NCI-H2227 treated with DMSO at 0.1 percent for 48 hours (cell line): ENCODE measurements at regions not wholly inside any gene's neighbourhood (a gene's known extent, or its start where the extent isn't known, plus 50 kb on each side); places are given as distances from the start of the nearest gene placed in this dataset.
"Not testable (repeated sequence)": the region's sequence is repeated elsewhere in the genome, so short reads cannot be mapped to it uniquely, and the experiment has no call there.

Experiments used
- DNase-seq: peaks from one replicate; lab custom pipeline; 2025; lab: John Stamatoyannopoulos, UW

DNA sequence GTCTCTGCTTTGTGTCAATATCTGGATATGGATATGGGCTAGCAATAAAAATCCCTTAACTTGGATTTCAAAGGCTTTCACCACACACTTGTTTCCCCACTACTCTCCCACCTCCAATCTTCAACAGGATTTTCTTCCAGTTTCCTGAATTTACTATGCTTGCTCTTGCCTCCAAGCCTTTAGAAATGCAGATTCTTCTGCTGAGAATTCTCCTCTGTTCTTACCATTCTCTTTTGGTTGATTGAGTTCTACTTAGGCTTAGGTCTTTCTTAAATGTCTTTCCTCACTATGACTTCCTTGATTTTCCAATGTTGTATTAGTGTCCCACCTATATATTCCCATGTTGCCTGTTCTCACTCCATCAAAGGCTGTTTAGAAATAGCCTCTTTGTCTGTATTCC, 1502.4 kb upstream of the TENM4 start:
- no peak for DNase-seq

DNA sequence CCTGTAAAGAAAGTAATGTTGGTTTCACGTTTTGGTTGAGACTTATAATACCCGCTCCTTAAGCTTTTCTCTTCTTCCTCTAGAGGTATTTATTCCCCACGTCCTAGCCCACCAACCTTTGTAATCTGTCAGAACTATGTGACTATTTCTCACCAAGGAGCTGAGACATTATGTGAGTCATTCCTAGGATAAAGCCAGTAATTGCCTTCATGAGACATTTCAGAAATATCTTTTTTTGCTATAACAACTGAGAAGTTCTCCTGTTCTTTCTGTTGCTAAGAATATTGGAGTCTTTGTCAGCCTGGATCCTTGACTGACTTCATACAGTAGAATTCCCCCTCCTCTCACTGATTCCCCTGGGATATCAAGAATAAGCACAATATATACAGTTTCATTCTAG, 1497.0 kb upstream of the TENM4 start:
- no peak for DNase-seq

DNA sequence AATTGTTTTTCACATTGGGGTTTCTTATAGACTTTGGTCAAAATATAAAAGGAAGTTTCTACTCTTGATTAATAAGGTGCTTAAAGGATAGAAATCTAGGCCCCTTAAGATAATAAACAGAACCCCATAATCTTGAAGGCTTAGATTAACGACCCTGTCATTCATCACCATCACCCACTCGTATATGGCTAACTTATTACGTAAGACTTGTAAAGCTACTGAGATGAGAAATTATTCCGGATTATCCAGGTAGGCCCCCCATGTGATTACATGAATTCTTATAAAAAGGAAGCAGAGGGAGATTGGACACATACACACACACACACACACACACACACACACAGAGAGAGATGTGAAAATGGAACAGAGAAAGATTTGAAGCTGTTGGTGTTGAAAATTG, 1489.2 kb upstream of the TENM4 start:
- no peak for DNase-seq

DNA sequence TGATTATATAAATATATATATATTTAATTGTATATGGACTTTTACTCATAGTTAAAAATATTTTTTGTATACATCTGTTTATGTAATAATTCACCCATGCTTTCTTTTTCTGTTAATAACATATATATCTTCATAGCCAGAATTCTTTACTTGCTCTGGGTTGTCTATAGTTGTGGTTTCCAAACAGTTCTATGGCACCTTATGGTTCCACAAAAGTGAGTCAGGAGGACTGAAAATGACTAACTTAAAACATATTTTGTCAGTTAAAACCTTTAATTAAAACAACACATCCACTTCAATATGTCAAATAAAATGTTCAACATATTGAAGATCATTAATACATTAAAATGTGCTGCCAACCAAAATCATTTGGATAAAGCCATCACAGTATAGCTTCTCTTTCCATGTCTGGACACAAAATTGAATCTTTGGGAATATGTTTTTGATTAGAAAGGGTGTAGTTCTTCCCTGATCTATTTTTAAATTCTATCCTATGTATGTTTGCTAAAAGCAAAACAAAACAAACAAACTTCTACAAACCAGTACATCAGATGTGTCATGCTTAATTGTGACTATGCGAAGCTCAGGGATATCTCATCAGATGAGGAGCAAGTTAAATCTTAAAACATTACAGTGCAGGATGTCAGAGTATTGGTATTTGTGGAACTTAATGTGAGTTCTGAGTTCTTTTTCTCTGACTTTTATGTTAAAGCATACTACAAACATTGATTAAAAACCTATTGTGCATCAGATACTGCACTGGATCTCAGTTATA, 1488.4 kb upstream of the TENM4 start:
- no peak for DNase-seq

DNA sequence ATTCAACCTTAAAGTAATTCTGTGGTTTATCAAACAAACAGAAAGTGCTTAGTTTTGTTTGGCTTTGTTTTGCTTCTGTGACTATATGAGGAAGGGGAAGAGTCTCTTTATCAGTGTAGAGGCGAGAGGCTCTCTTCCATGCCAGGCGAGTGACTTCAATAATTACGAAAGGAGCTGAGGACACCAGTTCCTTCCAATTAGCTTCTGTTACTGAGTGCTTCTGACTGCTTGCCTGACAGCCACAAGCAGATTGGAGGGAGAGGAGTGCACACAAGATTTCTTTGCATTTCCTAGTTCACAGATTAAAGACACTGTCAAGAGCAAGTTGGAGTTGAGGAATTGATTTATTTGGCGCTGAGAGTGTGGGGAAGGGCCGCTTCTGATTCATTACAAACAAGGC, 1484.5 kb upstream of the TENM4 start:
- DNase-seq, result no peak

DNA sequence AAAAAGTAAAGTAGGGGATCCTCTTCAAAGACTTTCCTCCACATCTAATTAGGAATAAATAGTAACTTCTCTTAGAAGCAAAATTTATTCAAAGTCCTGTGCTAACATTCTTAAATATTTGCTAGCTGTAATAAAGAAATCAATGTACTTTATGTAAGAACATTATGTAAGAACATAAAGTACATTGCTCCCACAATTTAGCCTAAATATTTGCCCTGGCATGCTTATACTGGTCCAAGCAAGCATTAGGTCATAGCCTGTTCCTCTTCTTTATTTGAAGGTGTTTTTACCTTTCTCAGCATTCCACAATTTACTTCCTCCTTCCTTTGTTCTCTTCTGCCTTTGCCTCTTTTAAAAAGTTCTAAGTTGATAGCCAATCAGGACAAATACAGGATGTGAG, 1480.5 kb upstream of the TENM4 start:
- DNase-seq, result not testable (repeated sequence)

DNA sequence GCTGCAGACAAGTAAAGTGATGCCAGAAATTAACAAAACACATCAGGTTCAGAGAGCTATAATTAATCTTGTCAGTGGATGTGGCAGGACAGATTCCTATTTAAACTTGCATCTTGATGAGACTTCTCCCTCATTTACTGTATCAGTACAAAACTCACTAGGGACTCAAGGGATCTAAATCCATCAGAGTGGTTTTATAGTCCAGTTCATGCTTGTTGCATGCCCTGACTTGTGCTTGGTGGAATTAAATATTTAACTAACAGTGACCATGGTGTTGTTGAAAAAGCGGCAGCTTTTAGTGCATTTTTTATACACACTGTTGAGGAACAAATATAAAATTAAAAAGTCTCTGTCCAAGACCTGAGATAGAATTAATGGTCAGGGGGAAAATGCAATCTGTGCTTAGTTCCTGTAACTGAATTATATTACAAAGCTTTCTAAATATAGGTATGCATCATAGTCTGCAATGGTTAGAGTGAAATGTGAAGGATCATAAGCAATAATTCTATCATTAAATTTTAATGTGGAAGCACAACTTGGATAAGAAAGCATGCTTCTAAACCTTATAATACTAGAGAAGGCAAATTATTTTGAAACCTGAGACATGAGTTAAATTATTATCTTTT, 1475.5 kb upstream of the TENM4 start:
- no peak for DNase-seq

DNA sequence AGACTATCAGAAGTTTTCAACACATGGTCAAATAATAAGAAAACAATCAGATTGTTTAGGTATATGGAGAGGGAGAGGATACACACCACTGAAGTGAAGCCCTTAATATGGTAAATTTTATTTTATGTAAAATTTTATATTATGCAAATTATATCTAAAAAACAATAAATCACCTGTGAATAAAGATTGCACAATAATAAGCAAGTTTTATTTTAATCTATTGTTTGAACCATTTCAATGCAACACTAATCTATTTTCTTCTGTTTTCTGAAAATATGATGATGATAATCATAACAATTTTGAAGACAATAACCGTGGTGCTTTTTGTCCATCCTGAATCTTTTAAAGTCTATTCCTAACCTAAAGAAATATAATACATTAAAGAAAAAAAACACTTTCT, 1473.5 kb upstream of the TENM4 start:
- DNase-seq, result no peak

DNA sequence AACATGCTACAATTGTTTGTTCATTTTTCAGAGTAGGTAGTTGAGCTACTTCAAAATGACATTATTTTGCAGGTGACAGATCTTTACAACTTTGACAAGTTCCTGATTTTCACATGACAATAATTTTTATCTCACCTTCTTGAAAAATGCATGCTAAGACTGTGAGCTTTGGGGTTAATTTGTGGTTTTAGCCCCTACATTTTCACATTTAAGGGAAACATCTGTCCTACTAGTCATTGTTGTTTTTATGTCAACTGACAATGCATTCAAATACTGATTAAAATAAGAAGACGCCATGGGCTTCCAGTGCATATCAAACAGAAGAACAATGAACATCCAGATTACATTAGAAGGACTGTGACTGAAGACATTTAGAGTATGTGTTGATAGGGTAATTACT, 1470.8 kb upstream of the TENM4 start:
- no peak for DNase-seq

DNA sequence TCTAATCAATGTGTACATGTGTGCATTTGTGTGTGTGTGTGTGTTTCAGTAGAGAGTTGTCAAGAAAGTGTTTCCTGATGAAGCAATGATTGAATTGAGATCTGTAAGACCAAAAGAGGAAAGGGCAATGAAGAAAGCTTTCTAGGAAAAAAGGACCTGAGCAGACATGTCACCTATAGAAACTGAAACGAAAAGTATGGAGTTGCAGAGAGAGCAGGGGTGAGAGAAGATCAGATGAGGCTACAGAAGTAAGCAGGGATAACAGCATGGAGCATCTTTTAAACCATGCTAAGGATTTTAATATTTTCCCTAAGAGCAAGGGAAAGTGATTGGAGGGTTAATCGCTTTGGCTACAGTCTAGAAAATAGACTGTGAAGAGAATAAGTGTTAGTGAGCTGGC, 1459.4 kb upstream of the TENM4 start:
- DNase-seq, result no peak

DNA sequence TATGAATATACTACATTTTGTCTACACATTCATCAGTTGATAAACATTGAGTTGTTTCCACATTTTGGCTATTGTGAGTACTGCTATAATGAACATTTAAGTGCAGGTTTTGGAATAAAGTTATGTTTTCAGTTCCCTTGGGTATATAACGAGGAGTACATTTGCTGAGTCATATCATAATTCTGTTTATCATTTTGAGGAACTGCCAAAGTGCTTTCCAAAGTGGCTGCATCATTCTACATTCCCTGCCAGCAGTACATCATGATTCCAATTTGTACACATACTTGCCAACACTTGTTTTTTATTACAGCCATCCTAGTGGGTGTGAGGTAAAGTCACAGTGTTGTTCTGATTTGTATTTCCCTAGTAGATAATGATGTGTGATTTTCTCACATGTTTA, 1458.6 kb upstream of the TENM4 start:
- DNase-seq, result no peak

DNA sequence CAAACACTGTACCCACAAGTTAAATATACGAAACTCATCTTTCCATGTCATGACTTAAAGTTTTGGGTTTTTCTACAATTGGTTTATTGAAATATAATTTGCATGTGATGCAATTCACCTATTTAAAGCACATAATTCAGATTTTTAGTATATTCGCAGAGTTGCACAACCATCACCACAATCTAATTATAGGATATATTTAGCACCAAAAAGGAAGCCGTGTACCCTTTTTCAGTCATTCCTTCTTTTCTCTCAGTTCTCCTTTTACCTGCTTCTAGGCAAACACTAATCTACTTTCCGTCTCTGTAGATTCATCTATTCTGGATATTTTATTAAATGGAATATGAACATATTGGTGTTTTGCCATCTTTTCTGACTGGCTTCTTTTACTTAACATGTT, 1458.1 kb upstream of the TENM4 start:
- DNase-seq, result no peak

DNA sequence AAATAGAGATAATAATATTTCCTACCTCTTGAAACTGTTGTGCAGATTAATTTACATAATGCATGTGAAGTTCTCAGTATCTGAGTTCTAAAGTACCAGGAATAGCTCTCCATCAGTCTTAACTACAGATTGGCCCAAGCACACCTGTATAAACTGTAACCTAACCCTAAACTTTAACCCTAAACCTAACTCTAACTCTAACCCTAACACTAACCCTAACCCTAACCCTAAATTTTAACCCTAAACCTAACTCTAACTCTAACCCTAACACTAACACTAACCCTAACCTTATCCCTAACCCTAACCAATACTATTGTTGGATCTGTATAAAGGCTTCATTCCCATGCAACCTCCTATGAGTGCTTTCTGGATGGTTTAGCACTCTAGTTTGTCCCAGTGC, 1445.9 kb upstream of the TENM4 start:
- no peak for DNase-seq

DNA sequence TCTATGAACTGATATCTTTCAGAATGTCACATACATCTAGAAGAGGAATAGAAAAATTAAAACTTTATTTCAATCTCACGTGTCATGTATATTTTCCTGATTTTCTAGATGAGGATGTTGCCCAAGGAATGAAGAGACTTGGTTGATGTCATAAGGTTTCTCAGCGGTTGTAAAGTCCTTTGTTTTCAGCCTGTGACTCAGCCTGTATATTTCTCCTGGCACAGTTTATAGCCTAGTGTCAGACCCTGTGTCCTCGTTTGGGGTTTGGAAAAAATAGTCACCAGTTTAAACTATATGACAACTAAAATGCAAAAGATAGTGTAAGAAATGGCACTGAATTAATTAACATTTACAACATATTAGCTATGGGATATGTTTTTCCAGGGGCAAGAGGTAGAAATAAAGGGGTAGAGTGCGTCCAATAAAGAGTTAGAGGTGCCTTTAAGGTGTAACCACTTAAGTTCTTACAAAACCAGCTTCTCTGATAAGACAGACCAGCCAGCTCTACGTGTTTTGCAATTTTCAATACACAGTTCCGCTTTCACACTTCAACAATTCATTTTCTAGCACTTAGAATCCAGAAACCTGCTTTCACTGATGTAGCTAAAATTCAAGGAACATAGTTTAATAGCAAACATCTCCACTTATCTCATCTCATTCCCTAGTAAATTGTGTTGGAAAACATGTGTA, 1432.6 kb upstream of the TENM4 start:
- no peak for DNase-seq

DNA sequence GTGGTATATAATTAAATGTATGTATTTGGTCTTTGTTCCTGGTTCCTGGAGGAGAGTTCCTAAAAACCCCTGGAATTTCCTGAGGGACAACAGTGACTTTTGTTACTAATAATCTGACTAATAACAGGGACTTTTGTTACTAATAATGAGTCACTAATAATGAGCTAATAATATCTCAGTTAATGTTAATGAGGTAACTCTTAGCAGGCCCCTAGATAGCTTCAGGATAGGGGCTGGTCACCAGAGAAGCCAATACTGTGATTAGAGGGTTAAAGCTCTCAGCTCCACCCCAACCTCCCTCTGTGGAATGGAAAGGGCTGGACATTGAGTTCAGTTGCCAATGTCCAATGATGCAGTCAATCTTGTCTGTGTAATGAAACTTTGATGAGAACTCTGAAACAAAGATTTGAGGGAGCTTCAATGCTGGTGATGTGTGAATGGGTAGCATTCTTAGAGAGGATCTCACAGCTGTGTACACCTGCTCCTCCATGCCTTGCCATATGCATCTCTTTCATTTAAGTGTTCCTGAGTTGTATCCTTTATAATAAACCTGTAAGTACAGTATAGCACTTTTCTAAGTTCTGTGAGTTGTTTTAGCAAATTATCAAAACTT, 1431.4 kb upstream of the TENM4 start:
- DNase-seq, result no peak

DNA sequence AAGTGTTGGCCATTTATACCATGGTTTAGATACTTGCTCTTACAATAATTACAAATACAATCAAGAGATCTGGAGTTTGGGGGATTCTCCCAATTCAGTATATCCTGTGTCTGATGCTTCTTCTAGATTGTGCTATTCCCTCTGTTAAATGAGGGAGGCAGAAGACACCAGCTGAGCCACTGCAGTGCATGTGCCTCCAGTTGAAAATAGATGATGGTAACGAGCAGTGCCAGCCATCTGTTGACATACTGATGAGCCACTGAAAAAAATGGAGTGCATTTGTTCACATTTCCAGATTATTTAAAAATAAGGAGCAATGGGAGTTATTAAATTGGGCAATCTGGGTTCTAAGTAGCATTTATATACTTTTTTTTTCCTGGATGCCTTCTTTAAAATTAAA, 1428.0 kb upstream of the TENM4 start:
- no peak for DNase-seq

DNA sequence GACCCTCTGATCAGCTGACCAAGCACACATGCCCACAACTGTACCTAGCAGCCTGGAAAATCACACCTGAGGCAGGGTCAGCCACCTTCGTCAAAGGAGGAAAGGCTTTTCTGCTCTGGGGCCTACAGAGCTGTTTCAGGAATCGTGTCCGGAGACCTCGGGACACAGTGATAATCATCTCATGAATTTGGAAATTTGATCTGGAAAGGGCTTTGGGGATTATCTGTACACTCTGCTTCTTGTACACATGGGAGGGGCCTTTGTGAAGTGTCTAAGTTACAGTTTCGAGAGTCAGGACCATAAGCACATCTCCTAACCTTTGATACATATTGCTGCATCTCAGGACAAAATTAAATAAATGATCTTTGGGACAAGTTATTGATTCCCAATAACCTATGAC, 1421.2 kb upstream of the TENM4 start:
- no peak for DNase-seq

DNA sequence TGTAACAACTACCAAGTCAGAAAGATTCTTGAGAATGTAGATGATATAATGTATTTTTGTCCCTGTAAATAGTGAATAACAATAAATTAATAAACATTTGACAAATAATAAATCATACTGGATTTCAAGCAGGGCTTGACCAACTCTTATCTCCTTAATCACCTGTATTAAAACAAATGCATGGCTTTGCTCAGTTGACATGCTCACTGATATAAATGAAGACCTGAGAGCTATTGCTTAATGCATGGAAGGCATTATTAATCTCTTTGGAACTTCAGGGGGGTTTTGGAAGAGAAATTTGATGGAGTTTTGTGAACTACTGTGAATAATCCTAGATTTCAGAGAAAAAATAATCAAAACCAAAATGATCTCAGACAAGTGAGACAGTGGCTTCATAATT, 1420.4 kb upstream of the TENM4 start:
- no peak for DNase-seq

DNA sequence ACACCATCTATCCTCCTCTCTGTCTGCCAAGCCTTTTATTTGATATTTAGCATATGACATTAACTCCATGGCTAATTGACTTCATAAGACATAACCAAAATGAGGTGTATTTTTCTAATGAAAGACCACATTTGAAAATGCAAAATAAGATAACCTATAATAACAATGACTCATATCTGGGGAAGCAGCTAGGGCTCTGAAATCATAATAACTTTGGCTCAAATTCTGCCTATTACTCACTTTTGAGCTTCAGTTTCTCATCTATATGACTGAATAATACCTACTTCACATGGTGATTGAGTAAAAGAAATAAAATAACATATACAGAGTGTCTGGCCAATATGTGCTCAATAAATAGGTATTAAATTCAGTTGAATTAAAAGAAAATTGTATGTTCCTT, 1419.8 kb upstream of the TENM4 start:
- no peak for DNase-seq

DNA sequence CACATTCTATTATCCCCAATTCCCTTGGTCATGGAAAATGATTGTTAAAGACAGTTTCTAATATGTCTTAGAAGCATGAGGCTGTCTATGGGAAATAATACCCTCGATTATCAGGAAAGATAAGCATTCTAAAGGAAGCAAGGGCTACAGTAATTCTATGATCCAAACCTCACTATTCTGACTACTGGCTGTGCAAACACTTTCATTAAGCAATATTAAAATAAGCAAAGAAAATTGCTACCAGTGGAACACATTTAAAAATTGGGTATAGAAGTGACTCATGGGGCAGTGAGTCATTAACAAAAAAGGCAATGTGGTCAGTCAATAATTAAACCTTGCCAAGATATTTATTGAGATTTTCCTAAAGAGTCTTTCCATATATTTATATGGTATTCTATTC, 1415.2 kb upstream of the TENM4 start:
- DNase-seq, result no peak

DNA sequence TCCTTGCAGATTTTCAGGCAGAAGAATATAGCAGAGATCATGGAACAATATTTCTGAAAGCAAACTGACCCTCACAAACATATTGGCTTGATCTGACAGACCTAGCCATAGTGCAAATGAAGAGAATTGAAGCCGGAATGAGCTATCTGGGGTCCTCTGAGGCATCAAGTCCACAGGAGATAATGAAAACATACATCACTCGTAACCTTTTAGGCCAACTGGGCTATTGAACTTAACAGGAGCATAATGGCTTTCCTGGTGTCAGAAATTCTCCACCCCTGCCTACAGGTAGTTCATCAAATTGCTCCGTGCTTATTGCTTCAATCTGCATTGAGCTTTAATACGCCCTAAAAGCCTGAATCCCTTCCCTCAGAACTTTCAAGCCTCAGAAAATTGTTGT, 1414.6 kb upstream of the TENM4 start:
- DNase-seq, result no peak

DNA sequence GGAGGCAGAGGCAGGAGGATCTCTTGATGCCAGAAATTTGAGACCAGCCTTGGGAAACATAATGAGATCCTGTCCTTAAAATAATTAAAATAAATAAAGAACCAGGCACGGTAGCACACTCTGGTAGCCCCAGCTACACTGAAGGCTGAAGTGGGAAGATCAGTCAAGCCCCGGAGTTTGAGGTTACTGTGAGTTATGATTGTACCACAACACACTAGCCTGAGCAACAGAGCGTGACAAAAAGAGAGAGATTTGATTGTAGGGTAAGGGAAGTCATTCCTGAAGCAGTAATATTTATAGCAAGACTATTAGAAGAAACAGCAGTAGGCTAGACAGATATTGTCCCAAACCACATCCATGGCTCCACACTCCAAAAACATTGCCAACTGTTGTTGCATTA, 1408.4 kb upstream of the TENM4 start:
- DNase-seq, result no peak

DNA sequence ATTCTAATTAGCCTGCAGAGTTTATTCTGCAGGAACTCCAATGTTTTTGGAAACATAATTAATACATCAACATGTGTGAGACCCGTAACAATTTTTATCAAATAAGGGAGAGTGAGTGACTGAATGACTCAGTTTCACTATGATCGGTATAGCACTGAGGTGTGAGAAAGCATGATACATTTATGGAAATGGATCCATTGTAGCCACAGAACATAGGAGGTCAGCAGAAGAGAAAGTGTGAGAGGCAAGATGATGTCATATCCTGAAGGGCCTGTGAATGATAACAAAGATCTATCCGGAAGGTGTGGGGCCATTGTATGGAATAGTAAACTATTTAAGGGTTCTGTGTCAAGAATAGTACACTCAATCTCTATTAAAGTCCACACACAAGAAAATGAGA, 1406.1 kb upstream of the TENM4 start:
- no peak for DNase-seq
